Glomerular visceral epithelial cell (primary cell): ENCODE measurements at regions not wholly inside any gene's neighbourhood (a gene's known extent, or its start where the extent isn't known, plus 50 kb on each side); places are given as distances from the start of the nearest gene placed in this dataset.

Source experiments
- DNase-seq: peaks from one replicate; pipeline ENCODE4 v3.0.0-alpha.2; 2016; ENCODE audit errors: extremely low spot score

- DNase-seq, result no peak
Observed at GRCh38 chr4:31106419-31106818, 386.2 kb downstream of the PCDH7 start.

GRCh38 chr4:31107362-31107761, 387.2 kb downstream of the PCDH7 start:
- DNase-seq, result no peak

GRCh38 chr4:31108762-31109161, 388.6 kb downstream of the PCDH7 start:
- no peak for DNase-seq

- no peak for DNase-seq
Observed at GRCh38 chr4:31111790-31112189, 391.6 kb downstream of the PCDH7 start.

DNA sequence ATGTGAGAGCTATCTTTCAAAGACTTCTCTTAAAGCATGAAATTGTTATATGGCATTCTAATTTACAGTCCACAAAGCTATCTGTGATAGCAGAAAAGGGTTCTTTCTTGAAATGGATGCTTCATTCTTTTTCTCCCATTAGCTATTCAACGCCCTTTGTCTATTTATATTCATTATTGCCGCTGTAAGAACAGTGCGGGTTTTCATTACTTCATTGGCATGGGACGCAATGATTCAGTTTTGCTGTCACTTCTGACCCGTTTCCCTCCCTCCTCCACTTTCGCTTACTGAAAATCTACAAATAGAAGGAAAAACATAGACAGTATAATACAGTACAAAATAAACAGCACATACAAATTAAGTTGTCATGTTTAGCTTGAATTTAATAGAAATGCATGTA, 394.6 kb downstream of the PCDH7 start:
- no peak for DNase-seq

GRCh38 chr4:31124008-31124585, 403.9 kb downstream of the PCDH7 start:
- no peak for DNase-seq

GRCh38 chr4:31125061-31125460, 404.9 kb downstream of the PCDH7 start:
- no peak for DNase-seq

DNA sequence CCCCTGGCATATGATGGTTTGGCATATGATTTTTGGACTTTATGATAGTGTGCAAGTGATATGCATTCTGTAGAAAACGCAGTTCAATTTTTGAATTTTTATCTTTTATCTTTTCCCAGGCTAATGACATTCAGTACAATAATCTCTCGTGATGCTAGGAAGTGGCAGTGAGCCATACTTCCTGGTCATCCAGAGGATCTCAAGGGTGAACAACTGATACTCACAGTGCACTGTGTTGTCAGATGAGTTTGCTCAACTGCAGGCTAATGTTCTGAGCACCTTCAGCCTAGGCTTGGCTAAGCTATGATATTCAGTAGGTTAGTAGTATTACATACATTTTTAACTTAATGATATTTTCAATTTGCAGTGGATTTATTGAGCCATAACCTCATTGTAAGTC, 405.3 kb downstream of the PCDH7 start:
- DNase-seq, result no peak

DNA sequence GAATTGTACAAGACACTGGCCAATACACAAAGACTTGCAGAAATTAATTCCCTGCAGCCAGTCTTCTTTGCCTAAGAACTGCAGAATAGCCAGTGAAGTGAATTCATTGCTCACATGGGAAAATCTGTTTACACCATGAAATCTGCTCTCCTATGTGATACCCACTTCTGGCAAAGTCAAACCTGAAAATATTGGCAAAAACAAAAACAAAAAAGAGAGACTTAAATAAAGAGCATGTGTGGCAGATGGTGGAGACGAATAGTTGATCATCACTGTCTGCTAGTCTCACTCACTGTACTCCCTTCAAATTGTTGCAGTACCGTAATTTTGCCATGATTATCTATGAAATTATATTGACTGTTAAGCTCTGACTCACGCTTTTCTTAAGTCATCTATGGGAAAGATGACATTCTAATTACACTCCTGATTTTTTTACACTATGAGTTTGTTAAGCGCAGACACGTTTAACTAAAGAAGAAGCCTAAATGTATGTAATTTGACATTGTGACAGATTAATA, 406.8 kb downstream of the PCDH7 start:
- no peak for DNase-seq

- DNase-seq, result no peak
Observed at GRCh38 chr4:31130930-31131329, 410.8 kb downstream of the PCDH7 start.

GRCh38 chr4:31134720-31135119, 414.6 kb downstream of the PCDH7 start:
- no peak for DNase-seq

GRCh38 chr4:31139767-31140166, 419.6 kb downstream of the PCDH7 start:
- DNase-seq, result no peak

GRCh38 chr4:31141095-31141831, 421.1 kb downstream of the PCDH7 start:
- no peak for DNase-seq

- DNase-seq, result no peak
Observed at GRCh38 chr4:31141832-31142142, 421.6 kb downstream of the PCDH7 start.

- DNase-seq, result no peak
Observed at GRCh38 chr4:31146366-31146765, 426.2 kb downstream of the PCDH7 start.

DNA sequence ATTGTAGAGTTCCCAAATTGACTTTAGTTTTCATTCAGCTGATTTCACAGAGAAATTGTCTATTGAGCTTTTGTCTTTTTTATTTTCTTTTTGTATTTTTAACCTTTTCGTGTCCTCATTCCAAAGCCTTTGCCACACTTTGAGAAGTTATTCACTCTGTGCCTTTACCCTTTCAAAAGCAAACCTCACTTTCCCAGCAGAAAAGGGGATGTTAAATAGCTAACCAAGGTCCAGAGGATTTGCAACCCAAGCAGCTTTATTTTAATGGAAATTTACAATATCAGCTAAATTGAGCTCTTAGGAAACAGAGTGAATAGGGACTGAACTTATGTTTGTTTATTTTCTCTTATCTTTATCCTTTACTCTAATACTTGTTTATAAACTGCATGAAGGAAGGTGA, 428.8 kb downstream of the PCDH7 start:
- DNase-seq, result no peak

GRCh38 chr4:31156221-31156620, 436.1 kb downstream of the PCDH7 start:
- no peak for DNase-seq

GRCh38 chr4:31160146-31160545, 440.0 kb downstream of the PCDH7 start:
- no peak for DNase-seq

GRCh38 chr4:31169846-31170245, 449.7 kb downstream of the PCDH7 start:
- DNase-seq, result no peak

DNA sequence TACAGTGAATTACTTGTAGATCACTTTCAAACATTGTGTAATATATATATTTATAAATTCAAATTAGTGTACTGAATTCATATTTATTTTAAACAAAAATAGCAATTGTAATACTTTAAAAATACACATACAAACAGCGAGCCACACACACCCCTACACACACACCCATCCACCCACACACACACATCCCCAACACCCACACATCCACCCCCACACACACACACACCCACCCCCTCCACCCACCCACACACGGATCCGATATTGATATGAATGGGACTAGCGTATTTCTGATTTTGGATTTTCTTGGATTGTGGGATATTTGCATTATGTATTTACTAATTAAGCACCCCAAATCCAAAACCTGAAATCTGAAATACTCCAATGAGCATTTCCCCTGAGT, 451.2 kb downstream of the PCDH7 start:
- DNase-seq, result no peak

GRCh38 chr4:31175242-31175910, 455.2 kb downstream of the PCDH7 start:
- DNase-seq, result peak; percentile 9

DNA sequence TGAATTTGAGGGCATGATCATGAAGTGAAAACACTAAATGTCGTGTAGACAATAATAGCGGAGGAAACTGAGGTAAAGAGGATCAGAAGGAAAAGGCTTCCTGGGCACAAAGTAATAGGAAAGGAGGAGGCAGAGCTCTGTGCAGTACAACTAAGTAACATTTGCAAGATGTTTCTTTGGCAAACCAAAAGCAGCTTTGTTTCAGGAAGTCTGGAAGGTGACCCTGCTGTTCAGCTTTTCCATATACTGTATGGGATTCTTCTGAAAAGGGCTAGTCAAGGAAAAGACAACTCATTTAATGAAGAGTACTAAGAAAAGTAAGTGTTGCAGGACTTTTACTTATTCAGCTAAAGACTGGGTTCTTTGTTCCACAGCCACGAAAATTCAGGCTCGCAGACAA, 463.1 kb downstream of the PCDH7 start:
- DNase-seq, result no peak

GRCh38 chr4:31185014-31185585, 464.9 kb downstream of the PCDH7 start:
- no peak for DNase-seq
